Liver (tissue), 8 donors: ENCODE measurements at regions not wholly inside any gene's neighbourhood (a gene's known extent, or its start where the extent isn't known, plus 50 kb on each side); places are given as distances from the start of the nearest gene placed in this dataset.

ENCODE experiments used
- DNase-seq: peaks from one replicate; pipeline ENCODE4 v3.0.0-alpha.2; 2017; ENCODE audit warnings: low spot score
- H3K27ac ChIP-seq, 2 donors: one replicate each; pipeline ENCODE4 v1.7.0; 2013; ENCODE audit warnings: inconsistent platforms in 2 of 2, low read length in 2 of 2, control low read depth in 1 of 2, low read depth in 1 of 2, mild to moderate bottlenecking in 1 of 2
- H3K27me3 ChIP-seq, 4 donors: one replicate each; pipeline versions ENCODE4 v1.6.1 to v1.7.0; 2013; ENCODE audit warnings: low read length in 3 of 4, inconsistent platforms in 1 of 4, mild to moderate bottlenecking in 1 of 4, moderate library complexity in 1 of 4; ENCODE audit not compliant: control insufficient read depth in 4 of 4, insufficient read depth in 4 of 4
- H3K36me3 ChIP-seq, 4 donors: one replicate each; pipeline versions ENCODE4 v1.6.1 to v1.7.0; 2013; ENCODE audit warnings: low read length in 3 of 4, mild to moderate bottlenecking in 3 of 4, low read depth in 1 of 4, moderate library complexity in 1 of 4; ENCODE audit not compliant: control insufficient read depth in 4 of 4, insufficient read depth in 3 of 4
- H3K4me1 ChIP-seq, 4 donors: one replicate each; pipeline versions ENCODE4 v1.6.1 to v1.7.0; 2013; ENCODE audit warnings: low read length in 3 of 4, mild to moderate bottlenecking in 3 of 4, moderate library complexity in 1 of 4; ENCODE audit not compliant: control insufficient read depth in 4 of 4, insufficient read depth in 4 of 4
- H3K4me3 ChIP-seq, 3 donors: one replicate each; pipeline versions ENCODE4 v1.6.1 to v1.7.0; 2013; ENCODE audit warnings: low read length in 3 of 3, control low read depth in 1 of 3, low read depth in 1 of 3, mild to moderate bottlenecking in 1 of 3
- H3K9ac ChIP-seq, 2 donors: one replicate each; pipeline ENCODE4 v1.7.0; 2013; ENCODE audit warnings: low read length in 2 of 2, mild to moderate bottlenecking in 2 of 2, moderate library complexity in 2 of 2, control low read depth in 1 of 2, low read depth in 1 of 2
- H3K9me3 ChIP-seq, 4 donors: one replicate each; pipeline versions ENCODE4 v1.6.1 to v1.7.0; 2013; ENCODE audit warnings: low read length in 3 of 4; ENCODE audit not compliant: control insufficient read depth in 4 of 4
- ATF3 ChIP-seq: IDR thresholded peaks from 2 replicates; pipeline ENCODE4 v1.6.1; 2016; ENCODE audit warnings: antibody characterized with exemption
- CTCF ChIP-seq: fragments of 150-350 bp; IDR thresholded peaks from 2 replicates; pipeline ENCODE4 v1.5.1; 2017; ENCODE audit warnings: improper control_type of control experiment, low read depth, low read length; ENCODE audit not compliant: missing input control
- EGR1 ChIP-seq, 2 donors: IDR thresholded peaks; 2 replicates each; pipeline ENCODE4 v1.6.1; 2016 to 2018; ENCODE audit warnings: antibody characterized with exemption in 2 of 2, low read depth in 2 of 2
- FOXA1 ChIP-seq: IDR thresholded peaks from 2 replicates; pipeline ENCODE4 v1.6.1; 2016; ENCODE audit warnings: antibody characterized with exemption
- FOXA2 ChIP-seq: IDR thresholded peaks from 2 replicates; pipeline ENCODE4 v1.6.1; 2016; ENCODE audit warnings: antibody characterized with exemption
- GABPA ChIP-seq, 2 donors: IDR thresholded peaks in 1 of 2; conservative IDR thresholded peaks in 1 of 2; 2 replicates each; pipeline ENCODE4 v1.6.1; 2016; ENCODE audit warnings: antibody characterized with exemption in 2 of 2, mild to moderate bottlenecking in 1 of 2, moderate library complexity in 1 of 2
- HNF4A ChIP-seq, 2 donors: conservative IDR thresholded peaks; 2 replicates each; pipeline ENCODE4 v1.6.1; 2016; ENCODE audit warnings: antibody characterized with exemption in 2 of 2, mild to moderate bottlenecking in 2 of 2
- HNF4G ChIP-seq: IDR thresholded peaks from 2 replicates; pipeline ENCODE4 v1.6.1; 2016; ENCODE audit warnings: antibody characterized with exemption
- JUND ChIP-seq, 2 donors: IDR thresholded peaks; 2 replicates each; pipeline ENCODE4 v1.6.1; 2016; ENCODE audit warnings: antibody characterized with exemption in 2 of 2
- MAX ChIP-seq: IDR thresholded peaks from 2 replicates; pipeline ENCODE4 v1.6.1; 2016; ENCODE audit warnings: antibody characterized with exemption
- NR2F2 ChIP-seq: IDR thresholded peaks from 2 replicates; pipeline ENCODE4 v1.6.1; 2016; ENCODE audit warnings: antibody characterized with exemption
- RAD21 ChIP-seq, 2 donors: IDR thresholded peaks; 2 replicates each; pipeline ENCODE4 v1.6.1; 2016; ENCODE audit warnings: antibody characterized with exemption in 2 of 2, mild to moderate bottlenecking in 2 of 2
- REST ChIP-seq: IDR thresholded peaks from 2 replicates; pipeline ENCODE4 v1.6.1; 2016; ENCODE audit warnings: antibody characterized with exemption, mild to moderate bottlenecking
- RXRA ChIP-seq, 2 donors: IDR thresholded peaks; 2 replicates each; pipeline ENCODE4 v1.6.1; 2017 to 2018; ENCODE audit warnings: antibody characterized with exemption in 2 of 2, mild to moderate bottlenecking in 1 of 2
- SP1 ChIP-seq: IDR thresholded peaks from 2 replicates; pipeline ENCODE4 v1.6.1; 2018; ENCODE audit warnings: antibody characterized with exemption, mild to moderate bottlenecking
- TAF1 ChIP-seq: conservative IDR thresholded peaks from 2 replicates; pipeline ENCODE4 v1.6.1; 2016; ENCODE audit warnings: antibody characterized with exemption, mild to moderate bottlenecking
- YY1 ChIP-seq: IDR thresholded peaks from 2 replicates; pipeline ENCODE4 v1.6.1; 2016; ENCODE audit warnings: antibody characterized with exemption, mild to moderate bottlenecking
- ZBTB33 ChIP-seq: IDR thresholded peaks from 2 replicates; pipeline ENCODE4 v1.6.1; 2016; ENCODE audit warnings: antibody characterized with exemption
- WGBS: extraction: QIAGEN DNeasy Blood & Tissue Kit; methylation state at CpG from one replicate; pipeline ENCODE4 v1.1.7; 2013; 5-methylcytosine and 5-hydroxymethylcytosine counted together
- donor health status: healthy.
- donor health status: healthy.
- donor health status: healthy.
- donor health status: healthy.
- donor health status: healthy.

GRCh38 chr6:47134476-47135189 is 92.5 kb upstream of the ADGRF1 start:
- Histone ChIP-seq H3K27me3 (no peaks in the 10 kb centered on the region), H3K27ac (no peak overlapping the region), H3K9ac (no peak overlapping the region), H3K36me3 (no peaks in the 10 kb centered on the region), H3K9me3 (no peaks in the 10 kb centered on the region), H3K4me1 (no peaks in the 10 kb centered on the region), H3K4me3 (no peak overlapping the region)
- no peak for TF ChIP-seq GABPA (IDR thresholded peaks at IDR 0.05 in 1 of 2, conservative IDR thresholded peaks at IDR 0.05 in 1 of 2)
- no peak for TF ChIP-seq SP1
- TF ChIP-seq RAD21 (IDR thresholded peaks at IDR 0.05), result no peak
- no peak for TF ChIP-seq FOXA1
- no peak for TF ChIP-seq YY1
- TF ChIP-seq TAF1, result no peak
- no peak for TF ChIP-seq EGR1 (IDR thresholded peaks at IDR 0.05; ENCODE audit: low read depth in 2 of 2)
- TF ChIP-seq ATF3, result no peak
- TF ChIP-seq HNF4G, result no peak
- TF ChIP-seq RXRA (IDR thresholded peaks at IDR 0.05), result no peak
- no peak for TF ChIP-seq NR2F2
- TF ChIP-seq HNF4A (conservative IDR thresholded peaks at IDR 0.05), result no peak
- no peak for TF ChIP-seq CTCF
- TF ChIP-seq FOXA2, result no peak
- TF ChIP-seq REST, result no peak
- DNase-seq, result no peak
- WGBS, result 47% methylated on average over 6 of the region's 6 CpGs

- Histone ChIP-seq H3K4me1 (no peaks in the 10 kb centered on the region), H3K9me3 (no peaks in the 10 kb centered on the region), H3K36me3 (no peaks in the 10 kb centered on the region), H3K27ac (no peak overlapping the region), H3K27me3 (no peaks in the 10 kb centered on the region), H3K9ac (no peak overlapping the region), H3K4me3 (no peak overlapping the region)
- 91% methylated on average over 13 of the region's 13 CpGs for WGBS
- no peak for DNase-seq
- TF ChIP-seq ATF3, result no peak
- TF ChIP-seq CTCF, result no peak
- no peak for TF ChIP-seq GABPA (IDR thresholded peaks at IDR 0.05 in 1 of 2, conservative IDR thresholded peaks at IDR 0.05 in 1 of 2)
- no peak for TF ChIP-seq TAF1
- TF ChIP-seq JUND (IDR thresholded peaks at IDR 0.05), result no peak
- TF ChIP-seq FOXA1, result no peak
- no peak for TF ChIP-seq ZBTB33
- TF ChIP-seq MAX, result no peak
- TF ChIP-seq YY1, result no peak
- TF ChIP-seq NR2F2, result no peak
- no peak for TF ChIP-seq HNF4G
- TF ChIP-seq FOXA2, result no peak
- no peak for TF ChIP-seq HNF4A (conservative IDR thresholded peaks at IDR 0.05)
- TF ChIP-seq SP1, result no peak
- no peak for TF ChIP-seq RXRA (IDR thresholded peaks at IDR 0.05)
Measured at GRCh38 chr6:47133230-47134000, 91.3 kb upstream of the ADGRF1 start.
